Keratinocyte (primary cell): ENCODE measurements at regions not wholly inside any gene's neighbourhood (a gene's known extent, or its start where the extent isn't known, plus 50 kb on each side); places are given as distances from the start of the nearest gene placed in this dataset.

Experiments used
- CTCF ChIP-seq, 3 experiments: IDR thresholded peaks in 1 of 3; conservative IDR thresholded peaks in 1 of 3; optimal IDR thresholded peaks in 1 of 3; 2 replicates in 2 of 3; 3 replicates in 1 of 3; pipeline versions ENCODE3 to v1.5.1; 2011; ENCODE audit warnings: low read length in 3 of 3, mild to moderate bottlenecking in 3 of 3, moderate library complexity in 2 of 3, control low read depth in 1 of 3, inconsistent platforms in 1 of 3; ENCODE audit not compliant: insufficient read depth in 2 of 3; ENCODE audit errors: extremely low read depth in 1 of 3
- EZH2 ChIP-seq: IDR thresholded peaks from one replicate; pipeline ENCODE4 v1.6.1; 2012; ENCODE audit warnings: inconsistent platforms, mild to moderate bottlenecking, low read length, moderate library complexity

GRCh38 chr1:104073463-104073902 is 323.8 kb downstream of the AMY1C start:
- TF ChIP-seq CTCF (optimal IDR thresholded peaks at IDR 0.05 in 1 of 3, IDR thresholded peaks at IDR 0.05 in 1 of 3, conservative IDR thresholded peaks at IDR 0.05 in 1 of 3; ENCODE audit: extremely low read depth in 1 of 3, insufficient read depth in 2 of 3, low read length in 3 of 3): no peak
- TF ChIP-seq EZH2: no peak
